HCT116 (cell line): ENCODE measurements at regions not wholly inside any gene's neighbourhood (a gene's known extent, or its start where the extent isn't known, plus 50 kb on each side); places are given as distances from the start of the nearest gene placed in this dataset.

Experiments used
- ATAC-seq: fragments of 200-7000 bp; cut with Tn5 transposase; 2 replicates; pipeline ENCODE4 v1.9.1; 2020; ENCODE audit warnings: mild to moderate bottlenecking, moderate library complexity
- BruUV-seq: library from RNA; stranded (reverse); fragments of 400-500 nt; replicated peaks from 2 replicates; lab custom pipeline; 2021; lab: Mats Ljungman, UMichigan
- CTCF ChIA-PET: fragments of 300-600 bp; sonication (Branson Sonifier 250); formaldehyde crosslinking; loops from one replicate; lab custom pipeline; 2021; ENCODE audit warnings: antibody characterized with exemption; lab: Charles Lee
- POLR2A ChIA-PET: fragments of 300-600, 350-600 bp; sonication (Branson Sonifier 250); formaldehyde crosslinking; loops from one replicate; lab custom pipeline; 2021; ENCODE audit warnings: antibody characterized with exemption; lab: Charles Lee
- RAD21 ChIA-PET, 2 experiments: fragments of 300-600 bp; sonication (Branson Sonifier 250); formaldehyde crosslinking; loops; one replicate each; lab custom pipeline; 2023; ENCODE audit warnings: low total read pairs in 2 of 2; ENCODE audit not compliant: uncharacterized antibody in 2 of 2, unreplicated experiment in 2 of 2, low non-redundant PET in 1 of 2; lab: Charles Lee
- DNase-seq: peaks from one replicate; pipeline ENCODE4 v3.0.0-alpha.2; 2010; ENCODE audit warnings: low read depth, low spot score
- H2AFZ ChIP-seq: fragments of 200-600 bp; shearing (Covaris generic), sonication (generic); 2 replicates; pipeline ENCODE4 v1.6.1; 2017; ENCODE audit warnings: low read depth, mixed run types, mixed read lengths, antibody characterized with exemption, low read length; ENCODE audit not compliant: poor library complexity, severe bottlenecking
- H3K27ac ChIP-seq: 2 replicates; pipeline ENCODE4 v1.5.1; 2012; ENCODE audit warnings: low read depth, low read length
- H3K27me3 ChIP-seq: fragments of 200-600 bp; sonication (generic); 2 replicates; pipeline ENCODE4 v1.6.1; 2016; ENCODE audit warnings: mixed run types, low read length, mixed read lengths; ENCODE audit not compliant: insufficient read depth
- H3K36me3 ChIP-seq, 2 experiments: fragments of 200-500 bp in 1 of 2; fragments of 200-600 bp in 1 of 2; sonication (Bioruptor generic) in 1 of 2; sonication (generic) in 1 of 2; 2 replicates each; pipeline versions ENCODE4 v1.5.1 to v1.6.1; 2014 to 2016; ENCODE audit warnings: low read length in 2 of 2, inconsistent platforms in 1 of 2, mixed read lengths in 1 of 2, mixed run types in 1 of 2; ENCODE audit not compliant: insufficient read depth in 2 of 2, control insufficient read depth in 1 of 2
- H3K4me1 ChIP-seq, 2 experiments: fragments of 200-600 bp in 1 of 2; sonication (generic) in 1 of 2; 2 replicates each; pipeline versions ENCODE4 v1.5.1 to v1.6.1; 2012 to 2017; ENCODE audit warnings: low read length in 2 of 2, inconsistent platforms in 1 of 2, mild to moderate bottlenecking in 1 of 2, mixed read lengths in 1 of 2, mixed run types in 1 of 2, moderate library complexity in 1 of 2; ENCODE audit not compliant: insufficient read depth in 2 of 2, control insufficient read depth in 1 of 2
- H3K4me2 ChIP-seq: fragments of 200-600 bp; sonication (generic); 2 replicates; pipeline ENCODE4 v1.6.1; 2017; ENCODE audit warnings: mixed run types, low read length, mixed read lengths
- H3K4me3 ChIP-seq, 2 experiments: fragments of 200-600 bp in 1 of 2; sonication (generic) in 1 of 2; replicated peaks in 1 of 2; 2 replicates each; pipeline ENCODE4 v1.5.1; 2011 to 2016; ENCODE audit warnings: low read length in 2 of 2, control low read depth in 1 of 2, low read depth in 1 of 2, mild to moderate bottlenecking in 1 of 2, mixed read lengths in 1 of 2, mixed run types in 1 of 2
- H3K79me2 ChIP-seq: fragments of 200-600 bp; sonication (generic); 2 replicates; pipeline ENCODE4 v1.6.1; 2017; ENCODE audit warnings: mild to moderate bottlenecking, mixed run types, low read length, moderate library complexity, mixed read lengths; ENCODE audit not compliant: insufficient read depth
- H3K9ac ChIP-seq: fragments of 200-600 bp; sonication (generic); 2 replicates; pipeline ENCODE4 v1.6.1; 2016; ENCODE audit warnings: low read length, mixed read lengths
- H3K9me2 ChIP-seq: fragments of 200-600 bp; sonication (generic), shearing (Covaris generic); 2 replicates; pipeline ENCODE4 v1.6.1; 2017; ENCODE audit warnings: mixed run types, mild to moderate bottlenecking, moderate library complexity; ENCODE audit not compliant: insufficient read depth
- H3K9me3 ChIP-seq, 2 experiments: fragments of 200-500 bp in 1 of 2; fragments of 200-600 bp in 1 of 2; sonication (Bioruptor generic) in 1 of 2; sonication (generic) in 1 of 2; 2 replicates each; pipeline ENCODE4 v1.6.1; 2014 to 2017; ENCODE audit warnings: low read length in 2 of 2, mixed read lengths in 2 of 2, inconsistent platforms in 1 of 2, low read depth in 1 of 2, mild to moderate bottlenecking in 1 of 2, mixed run types in 1 of 2, moderate library complexity in 1 of 2; ENCODE audit not compliant: control insufficient read depth in 1 of 2, insufficient read depth in 1 of 2
- H4K20me1 ChIP-seq: fragments of 200-600 bp; sonication (generic), shearing (Covaris generic); 2 replicates; pipeline ENCODE4 v1.6.1; 2017; ENCODE audit warnings: mixed run types, mild to moderate bottlenecking, moderate library complexity; ENCODE audit not compliant: insufficient read depth
- ATF3 ChIP-seq: IDR thresholded peaks from 2 replicates; pipeline ENCODE4 v1.6.1; 2012
- CBX3 ChIP-seq: IDR thresholded peaks from 2 replicates; pipeline ENCODE4 v1.6.1; 2012; ENCODE audit warnings: low read depth
- CTCF ChIP-seq, 3 experiments: fragments of 200-600 bp in 1 of 3; sonication (generic) in 1 of 3; IDR thresholded peaks in 2 of 3; conservative IDR thresholded peaks in 1 of 3; 2 replicates each; pipeline ENCODE4 v1.5.1; 2012 to 2017; ENCODE audit warnings: low read depth in 2 of 3, low read length in 2 of 3, antibody characterized with exemption in 1 of 3, borderline replicate concordance in 1 of 3, control low read depth in 1 of 3, mild to moderate bottlenecking in 1 of 3, mixed read lengths in 1 of 3, mixed run types in 1 of 3, moderate library complexity in 1 of 3; ENCODE audit not compliant: insufficient read depth in 1 of 3
- FOSL1 ChIP-seq: IDR thresholded peaks from 2 replicates; pipeline ENCODE4 v1.6.1; 2012; ENCODE audit warnings: low read depth
- MAX ChIP-seq: IDR thresholded peaks from 2 replicates; pipeline ENCODE4 v1.6.1; 2012
- POLR2A ChIP-seq: IDR thresholded peaks from 2 replicates; pipeline ENCODE4 v1.7.0; 2011; ENCODE audit warnings: borderline replicate concordance; ENCODE audit not compliant: insufficient read depth, insufficient read length; ENCODE audit errors: extremely low read depth
- POLR2AphosphoS5 ChIP-seq: IDR thresholded peaks from 2 replicates; pipeline ENCODE4 v1.6.1; 2011; ENCODE audit warnings: mild to moderate bottlenecking, low read depth, low read length, moderate library complexity
- RAD21 ChIP-seq: IDR thresholded peaks from 2 replicates; pipeline ENCODE4 v1.6.1; 2012; ENCODE audit warnings: low read depth, mild to moderate bottlenecking
- REST ChIP-seq: IDR thresholded peaks from 2 replicates; pipeline ENCODE4 v1.6.1; 2012; ENCODE audit warnings: low read depth
- SIN3A ChIP-seq: IDR thresholded peaks from 2 replicates; pipeline ENCODE4 v1.6.1; 2012; ENCODE audit warnings: low read depth
- SRF ChIP-seq: IDR thresholded peaks from 2 replicates; pipeline ENCODE4 v1.6.1; 2012; ENCODE audit warnings: low read depth
- YY1 ChIP-seq: IDR thresholded peaks from 2 replicates; pipeline ENCODE4 v1.6.1; 2011; ENCODE audit warnings: low read length, low read depth, moderate library complexity, mild to moderate bottlenecking; ENCODE audit not compliant: insufficient replicate concordance; ENCODE audit errors: extremely low read depth
- ZFX ChIP-seq: fragments of 450-650 bp; IDR thresholded peaks from 2 replicates; pipeline ENCODE4 v1.6.1; 2017
- ZNF274 ChIP-seq: fragments of 200-500 bp; sonication (Bioruptor generic); IDR thresholded peaks from 2 replicates; pipeline ENCODE4 v1.6.1; 2014; ENCODE audit warnings: mild to moderate bottlenecking, low read depth, low read length, inconsistent platforms
- intact Hi-C: fragments of 100-400 bp; cut with micrococcal nuclease; formaldehyde crosslinking; loops from 2 replicates; pipeline ENCODE4 v1.10.0; 2022
- TF ChIP-seq, protein P1 (sequence below): IDR thresholded peaks from 2 replicates; pipeline ENCODE4 v1.6.1; 2011; ENCODE audit warnings: mild to moderate bottlenecking, low read length, moderate library complexity; ENCODE audit not compliant: insufficient replicate concordance; ENCODE audit errors: extremely low read depth

- Histone ChIP-seq H2AFZ (no peak overlapping the region), H3K4me3 (no peak overlapping the region), H3K9me3 (no peaks in the 10 kb centered on the region), H3K4me1 (no peaks in the 10 kb centered on the region), H3K9ac (no peak overlapping the region), H3K9me2 (no peaks in the 10 kb centered on the region; the same call in 1 of the 2 replicates), H3K27me3 (no peaks in the 10 kb centered on the region), H3K4me2 (no peak overlapping the region), H3K27ac (no peak overlapping the region), H4K20me1 (no peaks in the 10 kb centered on the region), H3K36me3 (no peaks in the 10 kb centered on the region), H3K79me2 (no peaks in the 10 kb centered on the region)
- no TSS peak for BruUV-seq
- DNase-seq (no peak), ATAC-seq (no peak)
- ChIA-PET POLR2A (no interaction called here), CTCF (no interaction called here), RAD21 (no interaction called here)
- intact Hi-C loops: no loop called here
- no peak for TF ChIP-seq CTCF (IDR thresholded peaks at IDR 0.05 in 2 of 3, conservative IDR thresholded peaks at IDR 0.05 in 1 of 3; ENCODE audit: borderline replicate concordance in 1 of 3, insufficient read depth in 1 of 3, low read depth in 2 of 3, low read length in 2 of 3)
- TF ChIP-seq RAD21: no peak
- TF ChIP-seq ZFX: no peak
- TF ChIP-seq ZNF274: no peak
- no peak for TF ChIP-seq ATF3
- TF ChIP-seq, protein P1, sequence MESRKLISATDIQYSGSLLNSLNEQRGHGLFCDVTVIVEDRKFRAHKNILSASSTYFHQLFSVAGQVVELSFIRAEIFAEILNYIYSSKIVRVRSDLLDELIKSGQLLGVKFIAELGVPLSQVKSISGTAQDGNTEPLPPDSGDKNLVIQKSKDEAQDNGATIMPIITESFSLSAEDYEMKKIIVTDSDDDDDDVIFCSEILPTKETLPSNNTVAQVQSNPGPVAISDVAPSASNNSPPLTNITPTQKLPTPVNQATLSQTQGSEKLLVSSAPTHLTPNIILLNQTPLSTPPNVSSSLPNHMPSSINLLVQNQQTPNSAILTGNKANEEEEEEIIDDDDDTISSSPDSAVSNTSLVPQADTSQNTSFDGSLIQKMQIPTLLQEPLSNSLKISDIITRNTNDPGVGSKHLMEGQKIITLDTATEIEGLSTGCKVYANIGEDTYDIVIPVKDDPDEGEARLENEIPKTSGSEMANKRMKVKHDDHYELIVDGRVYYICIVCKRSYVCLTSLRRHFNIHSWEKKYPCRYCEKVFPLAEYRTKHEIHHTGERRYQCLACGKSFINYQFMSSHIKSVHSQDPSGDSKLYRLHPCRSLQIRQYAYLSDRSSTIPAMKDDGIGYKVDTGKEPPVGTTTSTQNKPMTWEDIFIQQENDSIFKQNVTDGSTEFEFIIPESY: no peak
- no peak for TF ChIP-seq SRF
- no peak for TF ChIP-seq MAX
- TF ChIP-seq FOSL1: no peak
- no peak for TF ChIP-seq REST
- no peak for TF ChIP-seq SIN3A
- TF ChIP-seq POLR2AphosphoS5: no peak
- no peak for TF ChIP-seq CBX3
- TF ChIP-seq POLR2A: no peak
- TF ChIP-seq YY1: no peak
These were observed 484.7 kb upstream of the ARRDC3 start for GRCh38 chr5:91867799-91868198.
